PC-3 (cell line): ENCODE measurements at regions not wholly inside any gene's neighbourhood (a gene's known extent, or its start where the extent isn't known, plus 50 kb on each side); places are given as distances from the start of the nearest gene placed in this dataset.

Experiments
- ATAC-seq: fragments of 200-7000 bp; cut with Tn5 transposase; 2 replicates; pipeline ENCODE4 v1.9.1; 2020; ENCODE audit warnings: mild to moderate bottlenecking, moderate library complexity
- BruUV-seq: library from RNA; stranded (reverse); fragments of 400-500 nt; replicated peaks from 2 replicates; lab custom pipeline; 2021; lab: Mats Ljungman, UMichigan
- CTCF ChIA-PET: fragments of 300-600 bp; sonication (Branson Sonifier 250); formaldehyde crosslinking; loops from one replicate; lab custom pipeline; 2022; ENCODE audit warnings: antibody characterized with exemption; lab: Charles Lee
- POLR2A ChIA-PET: fragments of 300-600 bp; sonication (Branson Sonifier 250); formaldehyde crosslinking; loops from one replicate; lab custom pipeline; 2022; ENCODE audit warnings: antibody characterized with exemption; ENCODE audit not compliant: unreplicated experiment; lab: Charles Lee
- DNase-seq: peaks from one replicate; pipeline ENCODE4 v3.0.0-alpha.2; 2015
- H2AFZ ChIP-seq: fragments of 300-600 bp; sonication (generic); 2 replicates; pipeline ENCODE4 v1.6.0; 2016; ENCODE audit warnings: antibody characterized with exemption, low read length
- H3F3A ChIP-seq: fragments of 300-600 bp; sonication (generic); one replicate; pipeline ENCODE4 v1.6.0; 2017; ENCODE audit warnings: antibody characterized with exemption, low read length, control low read depth, mild to moderate bottlenecking; ENCODE audit not compliant: unreplicated experiment
- H3K27ac ChIP-seq: fragments of 300-600 bp; sonication (generic); 2 replicates; pipeline ENCODE4 v1.5.1; 2016; ENCODE audit warnings: mild to moderate bottlenecking, low read length
- H3K27me3 ChIP-seq: fragments of 300-600 bp; sonication (generic); 2 replicates; pipeline ENCODE4 v1.6.1; 2016; ENCODE audit warnings: low read length, mixed read lengths
- H3K36me3 ChIP-seq: fragments of 300-600 bp; sonication (generic); 2 replicates; pipeline ENCODE4 v1.6.1; 2016; ENCODE audit warnings: low read depth, mixed run types, low read length, mixed read lengths
- H3K4me1 ChIP-seq: fragments of 300-600 bp; sonication (generic); 2 replicates; pipeline ENCODE4 v1.5.1; 2016; ENCODE audit warnings: low read length; ENCODE audit not compliant: insufficient read depth
- H3K4me2 ChIP-seq: fragments of 300-600 bp; sonication (generic); 2 replicates; pipeline ENCODE4 v1.6.0; 2016; ENCODE audit warnings: low read length
- H3K4me3 ChIP-seq: fragments of 300-600 bp; sonication (generic); 2 replicates; pipeline ENCODE4 v1.5.1; 2016; ENCODE audit warnings: mild to moderate bottlenecking, low read length, mixed read lengths
- H3K79me2 ChIP-seq: fragments of 300-600 bp; sonication (generic); 2 replicates; pipeline ENCODE4 v1.6.1; 2017; ENCODE audit warnings: low read length, mixed read lengths
- H3K9ac ChIP-seq: fragments of 300-600 bp; sonication (generic); 2 replicates; pipeline ENCODE4 v1.6.0; 2016; ENCODE audit warnings: mild to moderate bottlenecking, low read length
- H3K9me2 ChIP-seq: fragments of 300-600 bp; sonication (generic); replicated peaks from 2 replicates; pipeline ENCODE4 v1.6.1; 2016; ENCODE audit warnings: mixed run types, low read length, mixed read lengths
- H3K9me3 ChIP-seq: fragments of 300-600 bp; sonication (generic); 2 replicates; pipeline ENCODE4 v1.6.1; 2016; ENCODE audit warnings: low read length, mixed read lengths
- H4K20me1 ChIP-seq: fragments of 300-600 bp; sonication (generic); 2 replicates; pipeline ENCODE4 v1.6.1; 2016; ENCODE audit warnings: low read length, mixed read lengths
- CTCF ChIP-seq: fragments of 300-600 bp; sonication (generic); conservative IDR thresholded peaks from 2 replicates; pipeline ENCODE4 v1.5.1; 2017; ENCODE audit warnings: antibody characterized with exemption, low read depth, mild to moderate bottlenecking, low read length
- EZH2 ChIP-seq: fragments of 300-600 bp; sonication (generic); IDR thresholded peaks from one replicate; pipeline ENCODE4 v1.6.1; 2017; ENCODE audit warnings: antibody characterized with exemption, mild to moderate bottlenecking, low read length; ENCODE audit not compliant: unreplicated experiment
- EZH2phosphoT487 ChIP-seq: fragments of 300-600 bp; sonication (generic); IDR thresholded peaks from 2 replicates; pipeline ENCODE4 v1.6.1; 2018; ENCODE audit warnings: mild to moderate bottlenecking, antibody characterized with exemption, low read length, borderline replicate concordance
- intact Hi-C: fragments of 100-400 bp; cut with micrococcal nuclease; formaldehyde crosslinking; loops from 2 replicates; pipeline ENCODE4 v1.9.0; 2023

- POLR2A ChIA-PET, result no interaction called here
- ATAC-seq, result no peak
- no peak overlapping the region for H3K27ac ChIP-seq
- no peak for TF ChIP-seq EZH2phosphoT487
- no peak for TF ChIP-seq CTCF
- TF ChIP-seq EZH2, result no peak
- no peak for DNase-seq
- CTCF ChIA-PET, result interaction anchor here (0.7 kb wide), 1 partner anchor 666 kb away, joined by 3 read pairs; no protein-coding TSS in a partner anchor
- H2AFZ ChIP-seq, result no peak overlapping the region
- no peaks in the 10 kb centered on the region for H3F3A ChIP-seq
- H3K9ac ChIP-seq, result no peak overlapping the region
- intact Hi-C loops, result no loop called here
- peaks cover 11% of the 10 kb centered on the region for H3K4me1 ChIP-seq
- H3K36me3 ChIP-seq, result no peaks in the 10 kb centered on the region
- H3K4me3 ChIP-seq, result no peak overlapping the region
- H3K27me3 ChIP-seq, result no peaks in the 10 kb centered on the region
- H3K9me2 ChIP-seq, result no peaks in the 10 kb centered on the region
- H4K20me1 ChIP-seq, result no peaks in the 10 kb centered on the region
- no peak overlapping the region for H3K4me2 ChIP-seq
- no peaks in the 10 kb centered on the region for H3K9me3 ChIP-seq
- H3K79me2 ChIP-seq, result no peaks in the 10 kb centered on the region
- BruUV-seq, result no TSS peak
Measured at GRCh38 chr3:106452096-106452495, 583.3 kb upstream of the CBLB start.

GRCh38 chr3:106454497-106454896 is 585.7 kb upstream of the CBLB start:
- no peaks in the 10 kb centered on the region for H3K36me3 ChIP-seq
- no peaks in the 10 kb centered on the region for H3K27me3 ChIP-seq
- DNase-seq, result no peak
- H3F3A ChIP-seq, result no peaks in the 10 kb centered on the region
- BruUV-seq, result no TSS peak
- no peak overlapping the region for H3K9ac ChIP-seq
- ATAC-seq, result no peak
- no peak for TF ChIP-seq EZH2
- TF ChIP-seq EZH2phosphoT487, result no peak
- TF ChIP-seq CTCF, result no peak
- no peak overlapping the region for H3K4me2 ChIP-seq
- no peak overlapping the region for H3K4me3 ChIP-seq
- no peak overlapping the region for H2AFZ ChIP-seq
- H3K9me2 ChIP-seq, result no peaks in the 10 kb centered on the region
- H3K4me1 ChIP-seq, result peaks cover 8% of the 10 kb centered on the region; the same call in 1 of the 2 replicates
- H4K20me1 ChIP-seq, result no peaks in the 10 kb centered on the region
- CTCF ChIA-PET, result no interaction called here
- H3K27ac ChIP-seq, result no peak overlapping the region
- intact Hi-C loops, result no loop called here
- POLR2A ChIA-PET, result no interaction called here
- H3K9me3 ChIP-seq, result no peaks in the 10 kb centered on the region
- H3K79me2 ChIP-seq, result no peaks in the 10 kb centered on the region

- no peaks in the 10 kb centered on the region for H3K9me3 ChIP-seq
- CTCF ChIA-PET, result interaction anchor here (0.9 kb wide), 1 partner anchor 152 kb away, joined by 3 read pairs; no protein-coding TSS in a partner anchor
- no peaks in the 10 kb centered on the region for H3K9me2 ChIP-seq
- no peak overlapping the region for H3K4me3 ChIP-seq
- no peaks in the 10 kb centered on the region for H3F3A ChIP-seq
- no peak overlapping the region for H2AFZ ChIP-seq
- no peak overlapping the region for H3K4me2 ChIP-seq
- H3K27me3 ChIP-seq, result no peaks in the 10 kb centered on the region
- peaks cover 8% of the 10 kb centered on the region; the same call in 1 of the 2 replicates for H3K4me1 ChIP-seq
- TF ChIP-seq CTCF, result no peak
- TF ChIP-seq EZH2, result no peak
- no peak for TF ChIP-seq EZH2phosphoT487
- ATAC-seq (peak; percentile 100), DNase-seq (peak; percentile 96)
- intact Hi-C loops, result loop anchor here (2.0 to 5.0 kb wide), 3 partner anchors 121 to 590 kb away; partner anchors contain the start of gene CBLB
- H3K36me3 ChIP-seq, result no peaks in the 10 kb centered on the region
- POLR2A ChIA-PET, result no interaction called here
- H3K79me2 ChIP-seq, result no peaks in the 10 kb centered on the region
- H3K27ac ChIP-seq, result no peak overlapping the region
- no peak overlapping the region for H3K9ac ChIP-seq
- no TSS peak for BruUV-seq
- H4K20me1 ChIP-seq, result no peaks in the 10 kb centered on the region
Measured at GRCh38 chr3:106457281-106458180, 588.7 kb upstream of the CBLB start.
